Tibial nerve (tissue), 3 donors: ENCODE measurements at regions not wholly inside any gene's neighbourhood (a gene's known extent, or its start where the extent isn't known, plus 50 kb on each side); places are given as distances from the start of the nearest gene placed in this dataset.

Experiments used
- CTCF ChIP-seq, 5 experiments: fragments of 200-600 bp in 3 of 5; fragments of 450-650 bp in 2 of 5; sonication (generic) in 3 of 5; IDR thresholded peaks; one replicate each; pipeline ENCODE4 v1.5.1; 2016 to 2019; ENCODE audit warnings: antibody characterized with exemption in 5 of 5, mild to moderate bottlenecking in 3 of 5, moderate library complexity in 2 of 5
- POLR2A ChIP-seq, 2 donors: fragments of 450-650 bp; IDR thresholded peaks; one replicate each; pipeline ENCODE4 v1.6.1; 2017; ENCODE audit warnings: antibody characterized with exemption in 2 of 2, mild to moderate bottlenecking in 2 of 2, moderate library complexity in 2 of 2

GRCh38 chr6:181049-181654 is 111.1 kb upstream of the DUSP22 start:
- no peak for TF ChIP-seq CTCF (IDR thresholded peaks at IDR 0.05)
- TF ChIP-seq POLR2A (IDR thresholded peaks at IDR 0.05): no peak
